HepG2 (cell line): ENCODE measurements at regions not wholly inside any gene's neighbourhood (a gene's known extent, or its start where the extent isn't known, plus 50 kb on each side); places are given as distances from the start of the nearest gene placed in this dataset.

Source experiments
- FOSL1 ChIP-seq: sonication (generic); formaldehyde crosslinking; IDR thresholded peaks from 2 replicates; pipeline ENCODE4 v1.9.0; 2021; ENCODE audit warnings: missing genetic modification reagents, borderline replicate concordance
- KLF13 ChIP-seq: sonication (generic); formaldehyde crosslinking; IDR thresholded peaks from 2 replicates; pipeline ENCODE4 v1.4.0; 2020; ENCODE audit warnings: mild to moderate bottlenecking, missing genetic modification reagents
- MTF2 ChIP-seq: sonication (generic); formaldehyde crosslinking; IDR thresholded peaks from 2 replicates; pipeline ENCODE4 v1.5.0; 2020; ENCODE audit warnings: missing genetic modification reagents, borderline replicate concordance
- MXD1 ChIP-seq: sonication (generic); formaldehyde crosslinking; IDR thresholded peaks from 2 replicates; pipeline ENCODE4 v1.4.0; 2020; ENCODE audit warnings: mild to moderate bottlenecking, missing genetic modification reagents
- NFATC3 ChIP-seq: sonication (generic); formaldehyde crosslinking; IDR thresholded peaks from 2 replicates; pipeline ENCODE4 v1.5.1; 2020; ENCODE audit warnings: mild to moderate bottlenecking, missing genetic modification reagents
- RBM39 ChIP-seq: fragments of 200-400 bp; formaldehyde crosslinking; IDR thresholded peaks from one replicate; pipeline ENCODE4 v1.6.1; 2018; ENCODE audit warnings: antibody characterized with exemption, mild to moderate bottlenecking, low read depth, low read length; ENCODE audit not compliant: poor library complexity, severe bottlenecking
- SMAD9 ChIP-seq: sonication (generic); formaldehyde crosslinking; IDR thresholded peaks from 2 replicates; pipeline ENCODE4 v1.5.1; 2020; ENCODE audit warnings: mild to moderate bottlenecking, missing genetic modification reagents
- ZHX2 ChIP-seq, 2 experiments: sonication (generic) in 1 of 2; formaldehyde crosslinking in 1 of 2; IDR thresholded peaks; 2 replicates each; pipeline versions ENCODE4 v1.6.1 to v1.9.0; 2014 to 2022; ENCODE audit warnings: antibody characterized with exemption in 1 of 2, borderline replicate concordance in 1 of 2, inconsistent platforms in 1 of 2, low read depth in 1 of 2, missing genetic modification reagents in 1 of 2
- ZKSCAN8 ChIP-seq: IDR thresholded peaks from 2 replicates; pipeline ENCODE4 v1.6.1; 2016; ENCODE audit warnings: borderline replicate concordance, missing genetic modification reagents, missing compliant biosample characterization
- ZMYM2 ChIP-seq: sonication (generic); formaldehyde crosslinking; IDR thresholded peaks from 2 replicates; pipeline ENCODE4 v1.8.0; 2022; ENCODE audit warnings: mild to moderate bottlenecking, missing genetic modification reagents
- ZMYM4 ChIP-seq: sonication (generic); formaldehyde crosslinking; IDR thresholded peaks from 2 replicates; pipeline ENCODE4 v1.8.1; 2023; ENCODE audit warnings: mild to moderate bottlenecking, missing genetic modification reagents
- ZNF678 ChIP-seq: sonication (generic); formaldehyde crosslinking; IDR thresholded peaks from 2 replicates; pipeline ENCODE4 v1.4.0; 2020; ENCODE audit warnings: mild to moderate bottlenecking, missing genetic modification reagents
- ZNF710 ChIP-seq: sonication (generic); formaldehyde crosslinking; IDR thresholded peaks from 2 replicates; pipeline ENCODE4 v1.5.0; 2020; ENCODE audit warnings: mild to moderate bottlenecking, missing genetic modification reagents, borderline replicate concordance
- ZNF737 ChIP-seq: sonication (generic); formaldehyde crosslinking; IDR thresholded peaks from 2 replicates; pipeline ENCODE4 v1.5.0; 2020; ENCODE audit warnings: missing genetic modification reagents, mild to moderate bottlenecking, borderline replicate concordance

GRCh38 chr3:82084824-82085223 is 323.4 kb upstream of the GBE1 start (continued):
- TF ChIP-seq ZHX2 (IDR thresholded peaks at IDR 0.05; ENCODE audit: low read depth) (no peak), ZHX2 (CRISPR knock-in tag; IDR thresholded peaks at IDR 0.05; ENCODE audit: borderline replicate concordance) (no peak), NFATC3 (CRISPR knock-in tag) (no peak), ZNF678 (CRISPR knock-in tag) (no peak), KLF13 (CRISPR knock-in tag) (no peak), ZNF737 (CRISPR knock-in tag) (no peak), MTF2 (CRISPR knock-in tag) (no peak), ZKSCAN8 (CRISPR knock-in tag) (no peak), ZMYM2 (CRISPR knock-in tag) (no peak), ZMYM4 (CRISPR knock-in tag) (no peak), MXD1 (no peak), RBM39 (no peak), FOSL1 (no peak), SMAD9 (CRISPR knock-in tag) (no peak), ZNF710 (CRISPR knock-in tag) (no peak)
